ENCODE measurements at regions not wholly inside any gene's neighbourhood (a gene's known extent, or its start where the extent isn't known, plus 50 kb on each side); places are given as distances from the start of the nearest gene placed in this dataset.

DNA sequence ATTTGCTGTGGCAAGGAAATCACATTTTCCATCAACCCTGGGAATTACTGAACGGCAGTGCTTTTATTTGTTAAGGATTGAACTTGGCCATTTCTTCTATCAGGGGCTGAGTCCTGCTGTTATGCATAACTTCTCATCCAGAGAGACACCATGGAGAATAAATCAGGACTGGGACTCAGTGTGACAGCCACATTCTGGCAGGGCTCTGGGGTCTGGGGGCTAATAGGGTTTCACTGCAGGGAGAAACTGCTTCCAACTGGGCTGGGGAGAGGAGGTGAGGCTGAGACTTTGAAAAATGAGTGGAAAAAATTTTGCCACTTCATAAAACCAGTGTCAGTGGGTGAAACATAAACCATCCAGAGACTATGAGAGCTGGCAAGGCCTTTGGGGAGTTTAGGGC lies 95.7 kb upstream of the ALDH1B1 start:
- TF ChIP-seq FOXK1 (CRISPR knock-in tag; IDR thresholded peaks at IDR 0.05) (no peak), TP53 (CRISPR knock-in tag; IDR thresholded peaks at IDR 0.05) (no peak), EMX1 (CRISPR knock-in tag; IDR thresholded peaks at IDR 0.05) (no peak), ZNF232 (CRISPR knock-in tag; IDR thresholded peaks at IDR 0.05) (no peak), ZNF416 (CRISPR knock-in tag; IDR thresholded peaks at IDR 0.05) (no peak), IRF2 (CRISPR knock-in tag; IDR thresholded peaks at IDR 0.05; ENCODE audit: borderline replicate concordance, low read depth) (no peak), NFATC4 (CRISPR knock-in tag; IDR thresholded peaks at IDR 0.05) (no peak), CREB1 (CRISPR knock-in tag; IDR thresholded peaks at IDR 0.05) (no peak), ZNF423 (CRISPR knock-in tag; IDR thresholded peaks at IDR 0.05) (no peak)
- TF ChIP-seq, protein P1, sequence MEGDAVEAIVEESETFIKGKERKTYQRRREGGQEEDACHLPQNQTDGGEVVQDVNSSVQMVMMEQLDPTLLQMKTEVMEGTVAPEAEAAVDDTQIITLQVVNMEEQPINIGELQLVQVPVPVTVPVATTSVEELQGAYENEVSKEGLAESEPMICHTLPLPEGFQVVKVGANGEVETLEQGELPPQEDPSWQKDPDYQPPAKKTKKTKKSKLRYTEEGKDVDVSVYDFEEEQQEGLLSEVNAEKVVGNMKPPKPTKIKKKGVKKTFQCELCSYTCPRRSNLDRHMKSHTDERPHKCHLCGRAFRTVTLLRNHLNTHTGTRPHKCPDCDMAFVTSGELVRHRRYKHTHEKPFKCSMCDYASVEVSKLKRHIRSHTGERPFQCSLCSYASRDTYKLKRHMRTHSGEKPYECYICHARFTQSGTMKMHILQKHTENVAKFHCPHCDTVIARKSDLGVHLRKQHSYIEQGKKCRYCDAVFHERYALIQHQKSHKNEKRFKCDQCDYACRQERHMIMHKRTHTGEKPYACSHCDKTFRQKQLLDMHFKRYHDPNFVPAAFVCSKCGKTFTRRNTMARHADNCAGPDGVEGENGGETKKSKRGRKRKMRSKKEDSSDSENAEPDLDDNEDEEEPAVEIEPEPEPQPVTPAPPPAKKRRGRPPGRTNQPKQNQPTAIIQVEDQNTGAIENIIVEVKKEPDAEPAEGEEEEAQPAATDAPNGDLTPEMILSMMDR (IDR thresholded peaks at IDR 0.05): no peak
- TF ChIP-seq, protein P2, sequence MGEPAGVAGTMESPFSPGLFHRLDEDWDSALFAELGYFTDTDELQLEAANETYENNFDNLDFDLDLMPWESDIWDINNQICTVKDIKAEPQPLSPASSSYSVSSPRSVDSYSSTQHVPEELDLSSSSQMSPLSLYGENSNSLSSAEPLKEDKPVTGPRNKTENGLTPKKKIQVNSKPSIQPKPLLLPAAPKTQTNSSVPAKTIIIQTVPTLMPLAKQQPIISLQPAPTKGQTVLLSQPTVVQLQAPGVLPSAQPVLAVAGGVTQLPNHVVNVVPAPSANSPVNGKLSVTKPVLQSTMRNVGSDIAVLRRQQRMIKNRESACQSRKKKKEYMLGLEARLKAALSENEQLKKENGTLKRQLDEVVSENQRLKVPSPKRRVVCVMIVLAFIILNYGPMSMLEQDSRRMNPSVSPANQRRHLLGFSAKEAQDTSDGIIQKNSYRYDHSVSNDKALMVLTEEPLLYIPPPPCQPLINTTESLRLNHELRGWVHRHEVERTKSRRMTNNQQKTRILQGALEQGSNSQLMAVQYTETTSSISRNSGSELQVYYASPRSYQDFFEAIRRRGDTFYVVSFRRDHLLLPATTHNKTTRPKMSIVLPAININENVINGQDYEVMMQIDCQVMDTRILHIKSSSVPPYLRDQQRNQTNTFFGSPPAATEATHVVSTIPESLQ (CRISPR knock-in tag; IDR thresholded peaks at IDR 0.05): no peak
- TF ChIP-seq, protein P3, sequence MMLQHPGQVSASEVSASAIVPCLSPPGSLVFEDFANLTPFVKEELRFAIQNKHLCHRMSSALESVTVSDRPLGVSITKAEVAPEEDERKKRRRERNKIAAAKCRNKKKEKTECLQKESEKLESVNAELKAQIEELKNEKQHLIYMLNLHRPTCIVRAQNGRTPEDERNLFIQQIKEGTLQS (CRISPR knock-in tag; conservative IDR thresholded peaks at IDR 0.05): no peak
- TF ChIP-seq, protein P4, sequence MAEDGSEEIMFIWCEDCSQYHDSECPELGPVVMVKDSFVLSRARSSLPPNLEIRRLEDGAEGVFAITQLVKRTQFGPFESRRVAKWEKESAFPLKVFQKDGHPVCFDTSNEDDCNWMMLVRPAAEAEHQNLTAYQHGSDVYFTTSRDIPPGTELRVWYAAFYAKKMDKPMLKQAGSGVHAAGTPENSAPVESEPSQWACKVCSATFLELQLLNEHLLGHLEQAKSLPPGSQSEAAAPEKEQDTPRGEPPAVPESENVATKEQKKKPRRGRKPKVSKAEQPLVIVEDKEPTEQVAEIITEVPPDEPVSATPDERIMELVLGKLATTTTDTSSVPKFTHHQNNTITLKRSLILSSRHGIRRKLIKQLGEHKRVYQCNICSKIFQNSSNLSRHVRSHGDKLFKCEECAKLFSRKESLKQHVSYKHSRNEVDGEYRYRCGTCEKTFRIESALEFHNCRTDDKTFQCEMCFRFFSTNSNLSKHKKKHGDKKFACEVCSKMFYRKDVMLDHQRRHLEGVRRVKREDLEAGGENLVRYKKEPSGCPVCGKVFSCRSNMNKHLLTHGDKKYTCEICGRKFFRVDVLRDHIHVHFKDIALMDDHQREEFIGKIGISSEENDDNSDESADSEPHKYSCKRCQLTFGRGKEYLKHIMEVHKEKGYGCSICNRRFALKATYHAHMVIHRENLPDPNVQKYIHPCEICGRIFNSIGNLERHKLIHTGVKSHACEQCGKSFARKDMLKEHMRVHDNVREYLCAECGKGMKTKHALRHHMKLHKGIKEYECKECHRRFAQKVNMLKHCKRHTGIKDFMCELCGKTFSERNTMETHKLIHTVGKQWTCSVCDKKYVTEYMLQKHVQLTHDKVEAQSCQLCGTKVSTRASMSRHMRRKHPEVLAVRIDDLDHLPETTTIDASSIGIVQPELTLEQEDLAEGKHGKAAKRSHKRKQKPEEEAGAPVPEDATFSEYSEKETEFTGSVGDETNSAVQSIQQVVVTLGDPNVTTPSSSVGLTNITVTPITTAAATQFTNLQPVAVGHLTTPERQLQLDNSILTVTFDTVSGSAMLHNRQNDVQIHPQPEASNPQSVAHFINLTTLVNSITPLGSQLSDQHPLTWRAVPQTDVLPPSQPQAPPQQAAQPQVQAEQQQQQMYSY (CRISPR knock-in tag; IDR thresholded peaks at IDR 0.05): no peak
- TF ChIP-seq, protein P5, sequence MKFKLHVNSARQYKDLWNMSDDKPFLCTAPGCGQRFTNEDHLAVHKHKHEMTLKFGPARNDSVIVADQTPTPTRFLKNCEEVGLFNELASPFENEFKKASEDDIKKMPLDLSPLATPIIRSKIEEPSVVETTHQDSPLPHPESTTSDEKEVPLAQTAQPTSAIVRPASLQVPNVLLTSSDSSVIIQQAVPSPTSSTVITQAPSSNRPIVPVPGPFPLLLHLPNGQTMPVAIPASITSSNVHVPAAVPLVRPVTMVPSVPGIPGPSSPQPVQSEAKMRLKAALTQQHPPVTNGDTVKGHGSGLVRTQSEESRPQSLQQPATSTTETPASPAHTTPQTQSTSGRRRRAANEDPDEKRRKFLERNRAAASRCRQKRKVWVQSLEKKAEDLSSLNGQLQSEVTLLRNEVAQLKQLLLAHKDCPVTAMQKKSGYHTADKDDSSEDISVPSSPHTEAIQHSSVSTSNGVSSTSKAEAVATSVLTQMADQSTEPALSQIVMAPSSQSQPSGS (CRISPR knock-in tag; IDR thresholded peaks at IDR 0.05; ENCODE audit: borderline replicate concordance, low read depth): no peak

All from WTC11 (cell line).